ENCODE measurements at regions not wholly inside any gene's neighbourhood (a gene's known extent, or its start where the extent isn't known, plus 50 kb on each side); places are given as distances from the start of the nearest gene placed in this dataset.

DNA sequence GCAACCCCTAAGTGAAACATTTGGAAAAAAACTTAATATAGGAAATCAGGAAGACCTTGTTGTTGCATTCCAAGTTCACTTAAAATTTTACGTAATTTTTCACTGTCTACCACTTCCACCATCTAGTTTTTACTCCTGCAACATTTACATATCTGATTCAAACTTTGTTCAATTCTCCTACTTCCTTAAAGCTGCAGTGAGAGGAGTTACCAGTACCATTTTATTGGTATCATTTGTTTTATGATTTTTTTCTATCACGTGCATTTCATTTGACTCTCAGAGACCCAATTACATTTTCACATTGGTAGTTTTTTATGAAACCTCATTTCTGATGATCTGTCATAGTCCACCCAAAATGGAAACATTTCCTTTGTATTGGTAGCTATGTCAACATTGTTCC lies 284.9 kb upstream of the MDFIC2 start:
- TF ChIP-seq CBFB (CRISPR knock-in tag; IDR thresholded peaks at IDR 0.05; ENCODE audit: low read depth) (no peak), MYBL2 (CRISPR knock-in tag; IDR thresholded peaks at IDR 0.05) (no peak), NR1H2 (CRISPR knock-in tag; IDR thresholded peaks at IDR 0.05) (no peak), NR3C1 (CRISPR knock-in tag; conservative IDR thresholded peaks at IDR 0.05; ENCODE audit: low read depth) (no peak), NFATC4 (CRISPR knock-in tag; IDR thresholded peaks at IDR 0.05) (no peak), CREB1 (CRISPR knock-in tag; IDR thresholded peaks at IDR 0.05) (no peak), CREM (CRISPR knock-in tag; IDR thresholded peaks at IDR 0.05) (no peak), ZBTB21 (CRISPR knock-in tag; IDR thresholded peaks at IDR 0.05; ENCODE audit: borderline replicate concordance) (no peak), TP53 (CRISPR knock-in tag; IDR thresholded peaks at IDR 0.05) (no peak), JAZF1 (CRISPR knock-in tag; IDR thresholded peaks at IDR 0.05) (no peak), SOX15 (CRISPR knock-in tag; IDR thresholded peaks at IDR 0.05) (no peak), ZNF263 (CRISPR knock-in tag; IDR thresholded peaks at IDR 0.05; ENCODE audit: low read depth) (no peak), ZNF396 (CRISPR knock-in tag; IDR thresholded peaks at IDR 0.05; ENCODE audit: borderline replicate concordance) (no peak)
- TF ChIP-seq, protein P1, sequence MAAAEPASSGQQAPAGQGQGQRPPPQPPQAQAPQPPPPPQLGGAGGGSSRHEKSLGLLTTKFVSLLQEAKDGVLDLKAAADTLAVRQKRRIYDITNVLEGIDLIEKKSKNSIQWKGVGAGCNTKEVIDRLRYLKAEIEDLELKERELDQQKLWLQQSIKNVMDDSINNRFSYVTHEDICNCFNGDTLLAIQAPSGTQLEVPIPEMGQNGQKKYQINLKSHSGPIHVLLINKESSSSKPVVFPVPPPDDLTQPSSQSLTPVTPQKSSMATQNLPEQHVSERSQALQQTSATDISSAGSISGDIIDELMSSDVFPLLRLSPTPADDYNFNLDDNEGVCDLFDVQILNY (CRISPR knock-in tag; IDR thresholded peaks at IDR 0.05) = no peak
- TF ChIP-seq, protein P2, sequence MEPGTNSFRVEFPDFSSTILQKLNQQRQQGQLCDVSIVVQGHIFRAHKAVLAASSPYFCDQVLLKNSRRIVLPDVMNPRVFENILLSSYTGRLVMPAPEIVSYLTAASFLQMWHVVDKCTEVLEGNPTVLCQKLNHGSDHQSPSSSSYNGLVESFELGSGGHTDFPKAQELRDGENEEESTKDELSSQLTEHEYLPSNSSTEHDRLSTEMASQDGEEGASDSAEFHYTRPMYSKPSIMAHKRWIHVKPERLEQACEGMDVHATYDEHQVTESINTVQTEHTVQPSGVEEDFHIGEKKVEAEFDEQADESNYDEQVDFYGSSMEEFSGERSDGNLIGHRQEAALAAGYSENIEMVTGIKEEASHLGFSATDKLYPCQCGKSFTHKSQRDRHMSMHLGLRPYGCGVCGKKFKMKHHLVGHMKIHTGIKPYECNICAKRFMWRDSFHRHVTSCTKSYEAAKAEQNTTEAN (CRISPR knock-in tag; IDR thresholded peaks at IDR 0.05) = no peak
- TF ChIP-seq, protein P3, sequence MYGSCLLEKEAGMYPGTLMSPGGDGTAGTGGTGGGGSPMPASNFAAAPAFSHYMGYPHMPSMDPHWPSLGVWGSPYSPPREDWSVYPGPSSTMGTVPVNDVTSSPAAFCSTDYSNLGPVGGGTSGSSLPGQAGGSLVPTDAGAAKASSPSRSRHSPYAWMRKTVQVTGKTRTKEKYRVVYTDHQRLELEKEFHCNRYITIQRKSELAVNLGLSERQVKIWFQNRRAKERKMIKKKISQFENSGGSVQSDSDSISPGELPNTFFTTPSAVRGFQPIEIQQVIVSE (CRISPR knock-in tag; IDR thresholded peaks at IDR 0.05; ENCODE audit: borderline replicate concordance) = no peak
- TF ChIP-seq, protein P4, sequence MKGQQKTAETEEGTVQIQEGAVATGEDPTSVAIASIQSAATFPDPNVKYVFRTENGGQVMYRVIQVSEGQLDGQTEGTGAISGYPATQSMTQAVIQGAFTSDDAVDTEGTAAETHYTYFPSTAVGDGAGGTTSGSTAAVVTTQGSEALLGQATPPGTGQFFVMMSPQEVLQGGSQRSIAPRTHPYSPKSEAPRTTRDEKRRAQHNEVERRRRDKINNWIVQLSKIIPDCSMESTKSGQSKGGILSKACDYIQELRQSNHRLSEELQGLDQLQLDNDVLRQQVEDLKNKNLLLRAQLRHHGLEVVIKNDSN (CRISPR knock-in tag; IDR thresholded peaks at IDR 0.05) = no peak
- TF ChIP-seq, protein P5, sequence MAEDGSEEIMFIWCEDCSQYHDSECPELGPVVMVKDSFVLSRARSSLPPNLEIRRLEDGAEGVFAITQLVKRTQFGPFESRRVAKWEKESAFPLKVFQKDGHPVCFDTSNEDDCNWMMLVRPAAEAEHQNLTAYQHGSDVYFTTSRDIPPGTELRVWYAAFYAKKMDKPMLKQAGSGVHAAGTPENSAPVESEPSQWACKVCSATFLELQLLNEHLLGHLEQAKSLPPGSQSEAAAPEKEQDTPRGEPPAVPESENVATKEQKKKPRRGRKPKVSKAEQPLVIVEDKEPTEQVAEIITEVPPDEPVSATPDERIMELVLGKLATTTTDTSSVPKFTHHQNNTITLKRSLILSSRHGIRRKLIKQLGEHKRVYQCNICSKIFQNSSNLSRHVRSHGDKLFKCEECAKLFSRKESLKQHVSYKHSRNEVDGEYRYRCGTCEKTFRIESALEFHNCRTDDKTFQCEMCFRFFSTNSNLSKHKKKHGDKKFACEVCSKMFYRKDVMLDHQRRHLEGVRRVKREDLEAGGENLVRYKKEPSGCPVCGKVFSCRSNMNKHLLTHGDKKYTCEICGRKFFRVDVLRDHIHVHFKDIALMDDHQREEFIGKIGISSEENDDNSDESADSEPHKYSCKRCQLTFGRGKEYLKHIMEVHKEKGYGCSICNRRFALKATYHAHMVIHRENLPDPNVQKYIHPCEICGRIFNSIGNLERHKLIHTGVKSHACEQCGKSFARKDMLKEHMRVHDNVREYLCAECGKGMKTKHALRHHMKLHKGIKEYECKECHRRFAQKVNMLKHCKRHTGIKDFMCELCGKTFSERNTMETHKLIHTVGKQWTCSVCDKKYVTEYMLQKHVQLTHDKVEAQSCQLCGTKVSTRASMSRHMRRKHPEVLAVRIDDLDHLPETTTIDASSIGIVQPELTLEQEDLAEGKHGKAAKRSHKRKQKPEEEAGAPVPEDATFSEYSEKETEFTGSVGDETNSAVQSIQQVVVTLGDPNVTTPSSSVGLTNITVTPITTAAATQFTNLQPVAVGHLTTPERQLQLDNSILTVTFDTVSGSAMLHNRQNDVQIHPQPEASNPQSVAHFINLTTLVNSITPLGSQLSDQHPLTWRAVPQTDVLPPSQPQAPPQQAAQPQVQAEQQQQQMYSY (CRISPR knock-in tag; IDR thresholded peaks at IDR 0.05) = no peak
- Mint-ChIP-seq H3K27me3 (ENCODE audit: low read depth) (no peaks in the 10 kb centered on the region), H3K4me1 (no peaks in the 10 kb centered on the region), H3K9me3 (no peaks in the 10 kb centered on the region), H3K36me3 (no peaks in the 10 kb centered on the region), H3K4me3 (no peak overlapping the region), H3K27ac (no peak overlapping the region)
- no peak for DNase-seq (ENCODE audit: low spot score)
- POLR2A ChIA-PET = no interaction called here
- no peak for ATAC-seq
- CTCF ChIA-PET = no interaction called here

DNA sequence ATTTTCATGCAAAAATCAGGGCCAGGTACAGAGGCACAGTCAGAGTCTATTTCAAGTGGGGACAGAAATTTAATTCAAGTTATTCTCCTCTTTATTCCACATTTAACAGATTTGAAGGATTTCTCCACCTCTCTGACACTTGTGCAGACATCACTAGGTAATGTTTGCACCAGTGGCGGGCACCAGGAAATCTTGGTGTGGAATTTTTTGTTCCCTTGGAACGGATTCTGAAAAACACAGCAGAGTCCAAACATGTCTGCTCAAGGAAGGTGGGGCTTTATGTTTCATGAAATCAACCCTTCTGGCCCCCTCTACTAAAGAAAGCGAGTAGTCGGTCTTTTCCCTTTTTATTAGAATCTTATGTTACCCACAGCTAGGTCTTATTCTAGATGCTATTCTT lies 271.2 kb upstream of the MDFIC2 start:
- DNase-seq (ENCODE audit: low spot score) (no peak), ATAC-seq (no peak)
- Mint-ChIP-seq H3K4me3 (no peak overlapping the region), H3K36me3 (no peaks in the 10 kb centered on the region), H3K4me1 (peaks cover 8% of the 10 kb centered on the region), H3K27me3 (ENCODE audit: low read depth) (no peaks in the 10 kb centered on the region), H3K27ac (no peak overlapping the region), H3K9me3 (no peaks in the 10 kb centered on the region)
- ChIA-PET POLR2A (no interaction called here), CTCF (no interaction called here)
- no peak for TF ChIP-seq FOXP1 (CRISPR knock-in tag; IDR thresholded peaks at IDR 0.05; ENCODE audit: borderline replicate concordance)
- TF ChIP-seq, protein P5 (CRISPR knock-in tag; IDR thresholded peaks at IDR 0.05) = peak; percentile 87
- TF ChIP-seq, protein P2 (CRISPR knock-in tag; IDR thresholded peaks at IDR 0.05) = no peak

Measured in WTC11 (cell line).